ENCODE measurements at regions not wholly inside any gene's neighbourhood (a gene's known extent, or its start where the extent isn't known, plus 50 kb on each side); places are given as distances from the start of the nearest gene placed in this dataset.

GRCh38 chr10:85188770-85189484 lies 860.5 kb downstream of the CCSER2 start (continued):
- TF ChIP-seq ZNF462 (CRISPR knock-in tag; IDR thresholded peaks at IDR 0.05) (no peak), CREB1 (CRISPR knock-in tag; IDR thresholded peaks at IDR 0.05; ENCODE audit: low read depth) (no peak), ZNF331 (CRISPR knock-in tag; IDR thresholded peaks at IDR 0.05; ENCODE audit: low read depth) (no peak), REST (IDR thresholded peaks at IDR 0.05; ENCODE audit: unreplicated experiment) (no peak), EZH2phosphoT487 (IDR thresholded peaks at IDR 0.05; ENCODE audit: unreplicated experiment) (no peak), EZH2 (IDR thresholded peaks at IDR 0.05; ENCODE audit: low read depth, unreplicated experiment) (no peak)

All from GM23338 (cell line).